IPS DF 6.9 (cell line): ENCODE measurements at regions not wholly inside any gene's neighbourhood (a gene's known extent, or its start where the extent isn't known, plus 50 kb on each side); places are given as distances from the start of the nearest gene placed in this dataset.
"Not testable (repeated sequence)": the region's sequence is repeated elsewhere in the genome, so short reads cannot be mapped to it uniquely, and the experiment has no call there.

Experiments
- DNase-seq: peaks from one replicate; pipeline ENCODE4 v3.0.0-alpha.2; 2013; ENCODE audit warnings: low read depth, low spot score
- H3K27ac ChIP-seq: one replicate; pipeline ENCODE4 v1.5.1; 2013; ENCODE audit warnings: low read length, control low read depth
- H3K27me3 ChIP-seq: 2 replicates; pipeline ENCODE4 v1.6.1; 2013; ENCODE audit warnings: mild to moderate bottlenecking, low read length; ENCODE audit not compliant: control insufficient read depth, insufficient read depth
- H3K36me3 ChIP-seq: 2 replicates; pipeline ENCODE4 v1.6.1; 2013; ENCODE audit warnings: low read length; ENCODE audit not compliant: control insufficient read depth, insufficient read depth
- H3K4me1 ChIP-seq: 2 replicates; pipeline ENCODE4 v1.6.1; 2013; ENCODE audit warnings: low read length; ENCODE audit not compliant: control insufficient read depth, insufficient read depth
- H3K4me3 ChIP-seq: 2 replicates; pipeline ENCODE4 v1.5.1; 2013; ENCODE audit warnings: mild to moderate bottlenecking, low read length
- H3K9me3 ChIP-seq: 2 replicates; pipeline ENCODE4 v1.6.1; 2013; ENCODE audit warnings: low read length, inconsistent platforms; ENCODE audit not compliant: control insufficient read depth, insufficient read depth
- WGBS: extraction: QIAGEN DNeasy Blood & Tissue Kit; methylation state at CpG from one replicate; pipeline ENCODE4 v1.1.7; 2013; ENCODE audit warnings: mixed read lengths, missing lambda C conversion rate; ENCODE audit not compliant: insufficient read length, insufficient coverage; 5-methylcytosine and 5-hydroxymethylcytosine counted together

DNA sequence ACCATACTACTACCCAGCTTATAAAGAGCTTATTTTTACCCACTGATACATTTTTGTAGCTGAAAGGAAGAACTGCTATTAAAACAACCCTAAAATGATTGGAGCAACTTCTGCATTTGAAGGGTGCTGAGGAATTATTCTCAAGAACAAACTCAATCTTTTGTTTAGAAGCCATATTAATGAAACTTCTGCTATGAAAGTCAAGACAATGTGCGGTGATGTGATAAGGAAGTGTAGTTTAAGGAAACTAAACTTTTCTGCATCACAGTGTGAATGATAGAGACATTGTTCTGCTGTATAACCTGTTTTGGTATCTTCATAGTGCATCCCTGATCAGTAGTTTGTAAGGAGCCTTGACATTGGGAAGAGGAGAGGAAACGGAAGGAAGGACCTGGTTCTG, 408.5 kb downstream of the TMEM38B start:
- H3K9me3 ChIP-seq = no peaks in the 10 kb centered on the region

GRCh38 chr9:106104887-106105286, 410.5 kb downstream of the TMEM38B start:
- H3K4me3 ChIP-seq = no peak overlapping the region
- DNase-seq = no peak
- no peaks in the 10 kb centered on the region for H3K9me3 ChIP-seq
- H3K27me3 ChIP-seq = no peaks in the 10 kb centered on the region
- no peak overlapping the region for H3K27ac ChIP-seq
- no peaks in the 10 kb centered on the region for H3K4me1 ChIP-seq
- no peaks in the 10 kb centered on the region for H3K36me3 ChIP-seq

More for the DNA sequence above, 408.5 kb downstream of the TMEM38B start:
- DNase-seq = no peak
- H3K27ac ChIP-seq = no peak overlapping the region
- no peaks in the 10 kb centered on the region for H3K4me1 ChIP-seq
- no CpG with 5 or more reads among the region's 2 CpGs for WGBS
- H3K27me3 ChIP-seq = no peaks in the 10 kb centered on the region
- no peak overlapping the region for H3K4me3 ChIP-seq
- H3K36me3 ChIP-seq = no peaks in the 10 kb centered on the region

- no peak for DNase-seq
- Histone ChIP-seq H3K27ac (no peak overlapping the region), H3K9me3 (no peaks in the 10 kb centered on the region), H3K4me1 (peaks cover 2% of the 10 kb centered on the region), H3K36me3 (no peaks in the 10 kb centered on the region), H3K27me3 (no peaks in the 10 kb centered on the region), H3K4me3 (no peak overlapping the region)
- no CpG with 5 or more reads among the region's 3 CpGs for WGBS
Measured at GRCh38 chr9:106106396-106106795, 412.1 kb downstream of the TMEM38B start.

DNA sequence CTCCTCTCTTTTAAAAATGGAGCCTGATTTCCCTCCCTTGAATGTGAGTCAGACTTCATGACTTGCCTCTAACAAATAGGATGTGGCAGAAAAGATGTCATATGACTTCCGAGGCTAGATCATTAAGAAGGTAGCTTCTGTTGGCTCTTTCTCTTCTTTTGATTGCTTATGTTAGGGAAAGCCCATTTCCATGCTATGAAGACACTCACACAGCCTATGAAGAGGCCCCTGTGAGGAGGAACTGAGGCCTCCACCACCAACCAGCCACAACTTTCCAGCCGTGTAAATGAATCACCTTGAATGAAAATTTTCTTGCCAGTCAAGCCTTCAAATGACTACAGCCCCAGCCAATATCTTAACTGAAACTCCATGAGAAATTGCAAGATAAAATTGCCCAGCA, 413.4 kb downstream of the TMEM38B start:
- no peak for DNase-seq
- Histone ChIP-seq H3K4me1 (peaks cover 3% of the 10 kb centered on the region), H3K9me3 (no peaks in the 10 kb centered on the region), H3K27ac (no peak overlapping the region), H3K36me3 (no peaks in the 10 kb centered on the region), H3K4me3 (no peak overlapping the region), H3K27me3 (no peaks in the 10 kb centered on the region)
- WGBS = no CpG with 5 or more reads among the region's 2 CpGs

GRCh38 chr9:106109706-106110105, 415.4 kb downstream of the TMEM38B start:
- DNase-seq, H3K27me3 ChIP-seq, H3K27ac ChIP-seq, H3K4me1 ChIP-seq, H3K9me3 ChIP-seq, H3K4me3 ChIP-seq, H3K36me3 ChIP-seq: not testable (repeated sequence)
- WGBS = no CpG with 5 or more reads among the region's 3 CpGs

- no peaks in the 10 kb centered on the region for H3K27me3 ChIP-seq
- DNase-seq = no peak
- peaks cover 3% of the 10 kb centered on the region for H3K4me1 ChIP-seq
- H3K4me3 ChIP-seq = no peak overlapping the region
- WGBS = no CpG with 5 or more reads among the region's 2 CpGs
- H3K9me3 ChIP-seq = no peaks in the 10 kb centered on the region
- no peaks in the 10 kb centered on the region for H3K36me3 ChIP-seq
- H3K27ac ChIP-seq = no peak overlapping the region
Measured at GRCh38 chr9:106110483-106110882, 416.1 kb downstream of the TMEM38B start.

DNA sequence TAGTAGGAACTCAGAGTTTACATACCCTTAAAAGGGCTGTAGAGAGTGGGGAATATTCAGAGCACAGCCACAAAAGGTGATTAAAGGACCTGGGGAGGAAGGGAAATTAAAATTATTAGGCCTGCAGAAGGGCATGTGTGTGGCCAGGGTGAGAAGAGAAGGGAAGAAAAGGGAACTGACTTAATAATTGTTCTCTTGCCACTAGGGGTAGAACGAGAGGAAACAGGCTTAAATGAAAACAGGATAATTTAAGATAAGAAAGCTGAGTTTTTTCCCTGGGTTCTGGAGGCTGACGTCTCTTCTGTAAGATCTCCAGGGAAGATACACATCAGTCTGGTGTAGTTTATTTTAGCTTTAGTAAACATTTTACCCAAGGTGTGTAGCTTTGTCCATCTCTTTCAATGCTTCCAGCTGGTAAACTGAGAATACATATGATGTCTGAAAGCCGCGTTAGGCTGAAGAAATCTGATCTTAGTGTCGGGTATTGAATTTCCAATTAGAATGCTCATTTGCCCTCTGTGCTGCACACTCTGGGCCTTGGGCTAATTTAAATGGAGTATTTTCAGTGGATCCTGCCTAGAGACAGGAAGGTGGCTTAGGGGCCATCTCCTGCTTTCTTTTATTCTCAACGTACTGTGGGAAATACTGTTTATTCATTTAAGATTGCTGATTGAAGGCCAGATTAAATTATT, 416.8 kb downstream of the TMEM38B start:
- DNase-seq = no peak
- peaks cover 3% of the 10 kb centered on the region for H3K4me1 ChIP-seq
- H3K9me3 ChIP-seq = no peaks in the 10 kb centered on the region
- no peaks in the 10 kb centered on the region for H3K27me3 ChIP-seq
- WGBS = no CpG with 5 or more reads among the region's 6 CpGs
- H3K4me3 ChIP-seq = no peak overlapping the region
- no peak overlapping the region for H3K27ac ChIP-seq
- no peaks in the 10 kb centered on the region for H3K36me3 ChIP-seq

- no CpG with 5 or more reads among the region's 5 CpGs for WGBS
- no peaks in the 10 kb centered on the region for H3K27me3 ChIP-seq
- no peaks in the 10 kb centered on the region for H3K9me3 ChIP-seq
- H3K36me3 ChIP-seq = no peaks in the 10 kb centered on the region
- H3K4me1 ChIP-seq = peaks cover 3% of the 10 kb centered on the region
- DNase-seq = no peak
- H3K4me3 ChIP-seq = no peak overlapping the region
- no peak overlapping the region for H3K27ac ChIP-seq
Measured at GRCh38 chr9:106112935-106113334, 418.6 kb downstream of the TMEM38B start.

- no peaks in the 10 kb centered on the region for H3K4me1 ChIP-seq
- H3K9me3 ChIP-seq = no peaks in the 10 kb centered on the region
- no CpG with 5 or more reads among the region's 3 CpGs for WGBS
Measured at GRCh38 chr9:106119176-106119575, 424.8 kb downstream of the TMEM38B start.

GRCh38 chr9:106120071-106120470, 425.7 kb downstream of the TMEM38B start:
- H3K4me3 ChIP-seq = no peak overlapping the region
- no peaks in the 10 kb centered on the region for H3K27me3 ChIP-seq
- no peaks in the 10 kb centered on the region for H3K9me3 ChIP-seq
- DNase-seq = no peak
- H3K36me3 ChIP-seq = no peaks in the 10 kb centered on the region
- no peak overlapping the region for H3K27ac ChIP-seq
- no CpG with 5 or more reads among the region's 10 CpGs for WGBS
- no peaks in the 10 kb centered on the region for H3K4me1 ChIP-seq

More at GRCh38 chr9:106119176-106119575, 424.8 kb downstream of the TMEM38B start:
- no peak overlapping the region for H3K27ac ChIP-seq
- no peaks in the 10 kb centered on the region for H3K27me3 ChIP-seq
- DNase-seq = no peak
- H3K4me3 ChIP-seq = no peak overlapping the region
- no peaks in the 10 kb centered on the region for H3K36me3 ChIP-seq

- no CpG with 5 or more reads among the region's 1 CpG for WGBS
Measured at GRCh38 chr9:106127776-106128175, 433.4 kb downstream of the TMEM38B start.

More at GRCh38 chr9:106127776-106128175, 433.4 kb downstream of the TMEM38B start:
- Histone ChIP-seq H3K4me3 (no peak overlapping the region), H3K27me3 (no peaks in the 10 kb centered on the region), H3K4me1 (no peaks in the 10 kb centered on the region), H3K9me3 (no peaks in the 10 kb centered on the region), H3K27ac (no peak overlapping the region), H3K36me3 (no peaks in the 10 kb centered on the region)
- DNase-seq = no peak
